ENCODE measurements at regions not wholly inside any gene's neighbourhood (a gene's known extent, or its start where the extent isn't known, plus 50 kb on each side); places are given as distances from the start of the nearest gene placed in this dataset.

DNA sequence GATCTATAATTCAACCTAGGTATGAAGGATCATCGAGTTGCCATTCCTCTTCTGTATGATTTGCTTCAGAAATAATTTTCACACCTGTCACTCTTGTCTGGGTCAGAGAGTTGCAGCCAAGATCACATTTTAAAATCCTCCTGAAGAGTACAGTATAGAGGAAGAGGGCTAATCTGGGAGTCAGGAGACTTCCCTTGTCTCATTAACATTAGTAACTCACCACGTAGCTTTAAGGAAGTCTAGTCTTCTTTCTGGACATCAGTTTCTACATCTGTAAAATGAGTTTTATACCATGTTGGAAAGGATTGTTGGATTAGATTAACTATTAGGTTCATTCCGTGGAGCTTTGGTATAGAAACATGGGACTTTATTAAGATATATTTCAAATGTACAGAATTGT is 109.4 kb downstream of the TDRD15 start:
- TF ChIP-seq SIN3A (IDR thresholded peaks at IDR 0.05; ENCODE audit: low read depth) (no peak), SP1 (IDR thresholded peaks at IDR 0.05; ENCODE audit: low read depth) (no peak), MAX (IDR thresholded peaks at IDR 0.05) (no peak), EZH2 (IDR thresholded peaks at IDR 0.05) (no peak), ZNF274 (IDR thresholded peaks at IDR 0.05; ENCODE audit: low read depth, low read length) (no peak), ZFX (IDR thresholded peaks at IDR 0.05) (no peak)
- TF ChIP-seq, protein P1, sequence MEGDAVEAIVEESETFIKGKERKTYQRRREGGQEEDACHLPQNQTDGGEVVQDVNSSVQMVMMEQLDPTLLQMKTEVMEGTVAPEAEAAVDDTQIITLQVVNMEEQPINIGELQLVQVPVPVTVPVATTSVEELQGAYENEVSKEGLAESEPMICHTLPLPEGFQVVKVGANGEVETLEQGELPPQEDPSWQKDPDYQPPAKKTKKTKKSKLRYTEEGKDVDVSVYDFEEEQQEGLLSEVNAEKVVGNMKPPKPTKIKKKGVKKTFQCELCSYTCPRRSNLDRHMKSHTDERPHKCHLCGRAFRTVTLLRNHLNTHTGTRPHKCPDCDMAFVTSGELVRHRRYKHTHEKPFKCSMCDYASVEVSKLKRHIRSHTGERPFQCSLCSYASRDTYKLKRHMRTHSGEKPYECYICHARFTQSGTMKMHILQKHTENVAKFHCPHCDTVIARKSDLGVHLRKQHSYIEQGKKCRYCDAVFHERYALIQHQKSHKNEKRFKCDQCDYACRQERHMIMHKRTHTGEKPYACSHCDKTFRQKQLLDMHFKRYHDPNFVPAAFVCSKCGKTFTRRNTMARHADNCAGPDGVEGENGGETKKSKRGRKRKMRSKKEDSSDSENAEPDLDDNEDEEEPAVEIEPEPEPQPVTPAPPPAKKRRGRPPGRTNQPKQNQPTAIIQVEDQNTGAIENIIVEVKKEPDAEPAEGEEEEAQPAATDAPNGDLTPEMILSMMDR (IDR thresholded peaks at IDR 0.05 in 2 of 3, conservative IDR thresholded peaks at IDR 0.05 in 1 of 3; ENCODE audit: borderline replicate concordance in 1 of 3, insufficient read depth in 1 of 3, low read depth in 2 of 3, low read length in 2 of 3): no peak
- ChIA-PET CTCF (no interaction called here), POLR2A (no interaction called here), RAD21 (ENCODE audit: low non-redundant PET in 1 of 2, low total read pairs in 2 of 2, uncharacterized antibody in 2 of 2, unreplicated experiment in 2 of 2) (no interaction called here)
- no peak for DNase-seq (ENCODE audit: low read depth, low spot score)
- no peaks in the 10 kb centered on the region for H3K27me3 ChIP-seq (ENCODE audit: insufficient read depth, low read length)
- no peak for ATAC-seq
- no peak overlapping the region for H3K9ac ChIP-seq (ENCODE audit: low read length)
- no peak overlapping the region for H2AFZ ChIP-seq (ENCODE audit: low read depth, low read length, poor library complexity, severe bottlenecking)
- intact Hi-C loops (cut with micrococcal nuclease): no loop called here
- no peak overlapping the region for H3K4me2 ChIP-seq (ENCODE audit: low read length)
- no peak overlapping the region for H3K4me3 ChIP-seq (replicated peaks in 1 of 2; ENCODE audit: low read depth in 1 of 2, low read length in 2 of 2)
- H3K4me1 ChIP-seq (ENCODE audit: control insufficient read depth in 1 of 2, insufficient read depth in 2 of 2, low read length in 2 of 2): no peaks in the 10 kb centered on the region
- H4K20me1 ChIP-seq (ENCODE audit: insufficient read depth): no peaks in the 10 kb centered on the region
- no TSS peak for BruUV-seq (replicated peaks)
- H3K79me2 ChIP-seq (ENCODE audit: insufficient read depth, low read length): no peaks in the 10 kb centered on the region
- H3K9me3 ChIP-seq (ENCODE audit: control insufficient read depth in 1 of 2, insufficient read depth in 1 of 2, low read depth in 1 of 2, low read length in 2 of 2): no peaks in the 10 kb centered on the region
- no peaks in the 10 kb centered on the region for H3K36me3 ChIP-seq (ENCODE audit: control insufficient read depth in 1 of 2, insufficient read depth in 2 of 2, low read length in 2 of 2)
- H3K9me2 ChIP-seq (ENCODE audit: insufficient read depth): no peaks in the 10 kb centered on the region
- no peak overlapping the region for H3K27ac ChIP-seq (ENCODE audit: low read depth, low read length)

DNA sequence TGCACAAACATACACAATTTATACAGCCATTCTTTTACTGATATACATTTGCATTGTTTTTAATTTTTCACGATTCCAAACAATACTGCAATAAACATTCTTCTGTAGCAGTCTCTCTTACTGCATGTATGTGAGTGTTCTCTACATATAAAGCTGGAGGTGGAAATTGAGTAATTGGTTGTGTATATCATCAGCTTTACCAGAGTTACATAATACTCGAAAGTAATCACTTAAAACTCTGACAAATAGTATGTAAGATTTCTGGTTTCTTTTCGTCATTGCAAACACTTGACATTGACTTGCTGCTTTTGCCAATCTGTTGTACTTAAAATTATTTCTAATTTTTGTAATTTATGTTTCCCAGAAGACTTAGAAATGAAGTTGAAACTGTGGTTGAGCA is 110.2 kb downstream of the TDRD15 start:
- ATAC-seq (no peak), DNase-seq (ENCODE audit: low read depth, low spot score) (no peak)
- no peak overlapping the region for H3K9ac ChIP-seq (ENCODE audit: low read length)
- H4K20me1 ChIP-seq (ENCODE audit: insufficient read depth): no peaks in the 10 kb centered on the region
- CTCF ChIA-PET: no interaction called here
- no peak overlapping the region for H3K27ac ChIP-seq (ENCODE audit: low read depth, low read length)
- no peaks in the 10 kb centered on the region for H3K4me1 ChIP-seq (ENCODE audit: control insufficient read depth in 1 of 2, insufficient read depth in 2 of 2, low read length in 2 of 2)
- no peak for TF ChIP-seq ZFX (IDR thresholded peaks at IDR 0.05)
- H3K4me3 ChIP-seq (replicated peaks in 1 of 2; ENCODE audit: low read depth in 1 of 2, low read length in 2 of 2): no peak overlapping the region
- no peaks in the 10 kb centered on the region for H3K27me3 ChIP-seq (ENCODE audit: insufficient read depth, low read length)
- no peaks in the 10 kb centered on the region for H3K79me2 ChIP-seq (ENCODE audit: insufficient read depth, low read length)
- H2AFZ ChIP-seq (ENCODE audit: low read depth, low read length, poor library complexity, severe bottlenecking): no peak overlapping the region
- intact Hi-C loops (cut with micrococcal nuclease): no loop called here
- H3K36me3 ChIP-seq (ENCODE audit: control insufficient read depth in 1 of 2, insufficient read depth in 2 of 2, low read length in 2 of 2): no peaks in the 10 kb centered on the region
- POLR2A ChIA-PET: no interaction called here
- BruUV-seq (replicated peaks): no TSS peak
- RAD21 ChIA-PET (ENCODE audit: low non-redundant PET in 1 of 2, low total read pairs in 2 of 2, uncharacterized antibody in 2 of 2, unreplicated experiment in 2 of 2): no interaction called here
- no peaks in the 10 kb centered on the region for H3K9me2 ChIP-seq (ENCODE audit: insufficient read depth)
- H3K4me2 ChIP-seq (ENCODE audit: low read length): no peak overlapping the region
- H3K9me3 ChIP-seq (ENCODE audit: control insufficient read depth in 1 of 2, insufficient read depth in 1 of 2, low read depth in 1 of 2, low read length in 2 of 2): no peaks in the 10 kb centered on the region
